ENCODE measurements at regions not wholly inside any gene's neighbourhood (a gene's known extent, or its start where the extent isn't known, plus 50 kb on each side); places are given as distances from the start of the nearest gene placed in this dataset.
"Not testable (repeated sequence)": the region's sequence is repeated elsewhere in the genome, so short reads cannot be mapped to it uniquely, and the experiment has no call there.

- Histone ChIP-seq H3K9ac (ENCODE audit: low read depth, low read length) (no peak overlapping the region), H3K4me1 (ENCODE audit: insufficient read depth, low read length) (peaks cover 4% of the 10 kb centered on the region; the same call in 1 of the 2 replicates), H3K27me3 (ENCODE audit: insufficient read depth, low read length) (no peaks in the 10 kb centered on the region), H3K27ac (ENCODE audit: low read length) (no peak overlapping the region), H3K36me3 (ENCODE audit: insufficient read depth, low read depth, low read length) (no peaks in the 10 kb centered on the region), H3K9me3 (ENCODE audit: insufficient read depth, low read depth, low read length) (no peaks in the 10 kb centered on the region), H3K4me3 (ENCODE audit: low read length) (no peak overlapping the region)
Measured at GRCh38 chr4:114401483-114401882, 197.1 kb upstream of the UGT8 start.

GRCh38 chr4:114417214-114417613, 181.4 kb upstream of the UGT8 start:
- Histone ChIP-seq H3K4me1 (ENCODE audit: insufficient read depth, low read length) (no peaks in the 10 kb centered on the region), H3K36me3 (ENCODE audit: insufficient read depth, low read depth, low read length) (no peaks in the 10 kb centered on the region), H3K27me3 (ENCODE audit: insufficient read depth, low read length) (no peaks in the 10 kb centered on the region), H3K9me3 (ENCODE audit: insufficient read depth, low read depth, low read length) (peaks cover 9% of the 10 kb centered on the region), H3K9ac (ENCODE audit: low read depth, low read length) (no peak overlapping the region), H3K4me3 (ENCODE audit: low read length) (no peak overlapping the region), H3K27ac (ENCODE audit: low read length) (no peak overlapping the region)

GRCh38 chr4:114420069-114420468, 178.5 kb upstream of the UGT8 start:
- Histone ChIP-seq H3K4me1 (ENCODE audit: insufficient read depth, low read length) (no peaks in the 10 kb centered on the region), H3K4me3 (ENCODE audit: low read length) (no peak overlapping the region), H3K9me3 (ENCODE audit: insufficient read depth, low read depth, low read length) (peaks cover 6% of the 10 kb centered on the region; the same call in 1 of the 2 replicates), H3K27ac (ENCODE audit: low read length) (no peak overlapping the region), H3K27me3 (ENCODE audit: insufficient read depth, low read length) (no peaks in the 10 kb centered on the region), H3K36me3 (ENCODE audit: insufficient read depth, low read depth, low read length) (no peaks in the 10 kb centered on the region), H3K9ac (ENCODE audit: low read depth, low read length) (no peak overlapping the region)

- Histone ChIP-seq H3K27me3 (ENCODE audit: insufficient read depth, low read length) (no peaks in the 10 kb centered on the region), H3K27ac (ENCODE audit: low read length) (no peak overlapping the region), H3K9me3 (ENCODE audit: insufficient read depth, low read depth, low read length) (no peaks in the 10 kb centered on the region), H3K9ac (ENCODE audit: low read depth, low read length) (no peak overlapping the region), H3K36me3 (ENCODE audit: insufficient read depth, low read depth, low read length) (no peaks in the 10 kb centered on the region), H3K4me1 (ENCODE audit: insufficient read depth, low read length) (no peaks in the 10 kb centered on the region), H3K4me3 (ENCODE audit: low read length) (no peak overlapping the region)
Measured at GRCh38 chr4:114423582-114423981, 175.0 kb upstream of the UGT8 start.

GRCh38 chr4:114435116-114435515, 163.5 kb upstream of the UGT8 start:
- Histone ChIP-seq H3K9ac (ENCODE audit: low read depth, low read length) (no peak overlapping the region), H3K36me3 (ENCODE audit: insufficient read depth, low read depth, low read length) (no peaks in the 10 kb centered on the region), H3K4me3 (ENCODE audit: low read length) (no peak overlapping the region), H3K27me3 (ENCODE audit: insufficient read depth, low read length) (no peaks in the 10 kb centered on the region), H3K27ac (ENCODE audit: low read length) (no peak overlapping the region), H3K4me1 (ENCODE audit: insufficient read depth, low read length) (no peaks in the 10 kb centered on the region), H3K9me3 (ENCODE audit: insufficient read depth, low read depth, low read length) (peaks cover 3% of the 10 kb centered on the region; the same call in 1 of the 2 replicates)

- no peak overlapping the region for H3K27ac ChIP-seq (ENCODE audit: low read length)
- no peaks in the 10 kb centered on the region for H3K9me3 ChIP-seq (ENCODE audit: insufficient read depth, low read depth, low read length)
- H3K4me1 ChIP-seq (ENCODE audit: insufficient read depth, low read length) = peaks cover 6% of the 10 kb centered on the region
- no peaks in the 10 kb centered on the region for H3K27me3 ChIP-seq (ENCODE audit: insufficient read depth, low read length)
- no peak overlapping the region for H3K9ac ChIP-seq (ENCODE audit: low read depth, low read length)
- no peak overlapping the region for H3K4me3 ChIP-seq (ENCODE audit: low read length)
- no peaks in the 10 kb centered on the region for H3K36me3 ChIP-seq (ENCODE audit: insufficient read depth, low read depth, low read length)
Measured at GRCh38 chr4:114442856-114443255, 155.8 kb upstream of the UGT8 start.

GRCh38 chr4:114444211-114444610, 154.4 kb upstream of the UGT8 start:
- Histone ChIP-seq H3K9me3 (ENCODE audit: insufficient read depth, low read depth, low read length) (no peaks in the 10 kb centered on the region), H3K4me1 (ENCODE audit: insufficient read depth, low read length) (peaks cover 6% of the 10 kb centered on the region), H3K27me3 (ENCODE audit: insufficient read depth, low read length) (no peaks in the 10 kb centered on the region), H3K4me3 (ENCODE audit: low read length) (no peak overlapping the region), H3K36me3 (ENCODE audit: insufficient read depth, low read depth, low read length) (no peaks in the 10 kb centered on the region), H3K9ac (ENCODE audit: low read depth, low read length) (no peak overlapping the region), H3K27ac (ENCODE audit: low read length) (no peak overlapping the region)

GRCh38 chr4:114447963-114448516, 150.6 kb upstream of the UGT8 start:
- H3K27me3 ChIP-seq (ENCODE audit: insufficient read depth, low read length) = not testable (repeated sequence)

GRCh38 chr4:114458728-114459127, 139.9 kb upstream of the UGT8 start:
- Histone ChIP-seq H3K9me3 (ENCODE audit: insufficient read depth, low read depth, low read length) (no peaks in the 10 kb centered on the region), H3K27ac (ENCODE audit: low read length) (peak overlapping the region; percentile 55), H3K4me1 (ENCODE audit: insufficient read depth, low read length) (peaks cover 29% of the 10 kb centered on the region; the same call in 1 of the 2 replicates), H3K27me3 (ENCODE audit: insufficient read depth, low read length) (no peaks in the 10 kb centered on the region), H3K4me3 (ENCODE audit: low read length) (peak overlapping the region; percentile 16; the same call in 1 of the 2 replicates), H3K36me3 (ENCODE audit: insufficient read depth, low read depth, low read length) (no peaks in the 10 kb centered on the region), H3K9ac (ENCODE audit: low read depth, low read length) (no peak overlapping the region)

More at GRCh38 chr4:114447963-114448516, 150.6 kb upstream of the UGT8 start:
- not testable (repeated sequence) for H3K36me3 ChIP-seq (ENCODE audit: insufficient read depth, low read depth, low read length); H3K4me1 ChIP-seq (ENCODE audit: insufficient read depth, low read length); H3K27ac ChIP-seq (ENCODE audit: low read length); H3K9ac ChIP-seq (ENCODE audit: low read depth, low read length); H3K4me3 ChIP-seq (ENCODE audit: low read length)
- H3K9me3 ChIP-seq (ENCODE audit: insufficient read depth, low read depth, low read length) = peaks cover 17% of the 10 kb centered on the region

- no peaks in the 10 kb centered on the region for H3K27me3 ChIP-seq (ENCODE audit: insufficient read depth, low read length)
- no peak overlapping the region for H3K9ac ChIP-seq (ENCODE audit: low read depth, low read length)
- no peaks in the 10 kb centered on the region for H3K9me3 ChIP-seq (ENCODE audit: insufficient read depth, low read depth, low read length)
- H3K27ac ChIP-seq (ENCODE audit: low read length) = no peak overlapping the region
- peaks cover under 1% of the 10 kb centered on the region; the same call in 1 of the 2 replicates for H3K4me1 ChIP-seq (ENCODE audit: insufficient read depth, low read length)
- H3K36me3 ChIP-seq (ENCODE audit: insufficient read depth, low read depth, low read length) = no peaks in the 10 kb centered on the region
- no peak overlapping the region for H3K4me3 ChIP-seq (ENCODE audit: low read length)
Measured at GRCh38 chr4:114464726-114465272, 133.8 kb upstream of the UGT8 start.

- H3K4me3 ChIP-seq (ENCODE audit: low read length) = no peak overlapping the region
- no peaks in the 10 kb centered on the region for H3K9me3 ChIP-seq (ENCODE audit: insufficient read depth, low read depth, low read length)
- no peak overlapping the region for H3K9ac ChIP-seq (ENCODE audit: low read depth, low read length)
- H3K36me3 ChIP-seq (ENCODE audit: insufficient read depth, low read depth, low read length) = no peaks in the 10 kb centered on the region
- no peaks in the 10 kb centered on the region for H3K4me1 ChIP-seq (ENCODE audit: insufficient read depth, low read length)
- H3K27ac ChIP-seq (ENCODE audit: low read length) = no peak overlapping the region
- H3K27me3 ChIP-seq (ENCODE audit: insufficient read depth, low read length) = no peaks in the 10 kb centered on the region
Measured at GRCh38 chr4:114465766-114466165, 132.8 kb upstream of the UGT8 start.

GRCh38 chr4:114466299-114466698, 132.3 kb upstream of the UGT8 start:
- H3K9ac ChIP-seq (ENCODE audit: low read depth, low read length) = no peak overlapping the region
- H3K9me3 ChIP-seq (ENCODE audit: insufficient read depth, low read depth, low read length) = no peaks in the 10 kb centered on the region
- H3K27ac ChIP-seq (ENCODE audit: low read length) = no peak overlapping the region
- H3K27me3 ChIP-seq (ENCODE audit: insufficient read depth, low read length) = no peaks in the 10 kb centered on the region
- H3K4me1 ChIP-seq (ENCODE audit: insufficient read depth, low read length) = no peaks in the 10 kb centered on the region
- no peak overlapping the region for H3K4me3 ChIP-seq (ENCODE audit: low read length)
- no peaks in the 10 kb centered on the region for H3K36me3 ChIP-seq (ENCODE audit: insufficient read depth, low read depth, low read length)

Measured in iPS-20b (cell line).